ENCODE measurements at regions not wholly inside any gene's neighbourhood (a gene's known extent, or its start where the extent isn't known, plus 50 kb on each side); places are given as distances from the start of the nearest gene placed in this dataset.

DNA sequence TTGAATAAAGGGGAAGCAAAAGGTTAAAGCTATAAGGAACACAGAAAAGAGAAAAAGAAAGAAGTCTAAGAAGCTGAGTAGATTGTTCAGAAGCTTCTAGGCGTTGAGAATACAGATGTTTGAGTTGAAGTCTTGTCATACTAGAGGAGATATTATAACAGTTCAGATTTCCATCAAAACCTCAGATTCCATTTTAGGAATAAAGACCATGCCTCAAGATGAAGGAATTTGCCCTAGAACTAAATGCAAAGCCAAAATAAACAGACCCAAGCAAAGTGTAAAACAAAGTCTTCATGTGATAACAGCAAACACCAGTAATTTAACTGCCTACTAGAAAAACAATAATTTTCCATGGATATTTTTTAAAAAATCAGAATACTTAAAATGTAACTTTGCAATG, 476.5 kb upstream of the POT1 start:
- Histone ChIP-seq H3K9me3 (ENCODE audit: low read depth) (no peaks in the 10 kb centered on the region), H3K9me2 (replicated peaks; ENCODE audit: insufficient read depth) (no peaks in the 10 kb centered on the region), H3K36me3 (replicated peaks; ENCODE audit: insufficient read depth, low read depth) (no peaks in the 10 kb centered on the region), H2AFZ (no peak overlapping the region), H3K27me3 (no peaks in the 10 kb centered on the region), H4K20me1 (ENCODE audit: insufficient read depth, poor library complexity, severe bottlenecking) (no peaks in the 10 kb centered on the region), H3K79me2 (no peaks in the 10 kb centered on the region), H3K4me1 (ENCODE audit: insufficient read depth) (no peaks in the 10 kb centered on the region), H3K4me3 (no peak overlapping the region), H3K4me2 (no peak overlapping the region), H3K27ac (no peak overlapping the region)
- WGBS (ENCODE audit: low lambda C conversion rate, missing lambda C conversion rate) = 68% methylated on average over 1 of the region's 1 CpG
- no peak for TF ChIP-seq CTCF (IDR thresholded peaks at IDR 0.05; ENCODE audit: poor library complexity)
- no peak for DNase-seq (ENCODE audit: low spot score)

DNA sequence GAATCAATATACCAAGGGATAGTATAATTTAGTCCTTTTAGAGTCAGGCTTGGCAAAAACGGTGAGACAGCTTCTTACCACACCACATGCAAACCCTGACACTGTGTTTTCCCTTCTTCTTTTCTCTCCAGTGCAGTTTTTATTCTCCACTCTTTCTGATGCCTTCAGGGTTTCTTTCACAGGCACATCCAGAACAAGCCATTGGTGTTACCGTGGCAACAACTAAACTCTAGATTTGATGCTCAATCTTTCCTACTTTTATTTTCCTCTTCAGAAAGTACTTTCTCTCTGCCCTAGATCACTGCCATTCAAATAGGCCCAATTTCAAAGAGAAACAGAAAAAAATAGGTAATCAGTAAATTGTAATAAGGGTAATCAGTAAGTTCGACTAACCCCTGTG, 469.8 kb upstream of the POT1 start:
- no peak for DNase-seq (ENCODE audit: low spot score)
- Histone ChIP-seq H3K36me3 (replicated peaks; ENCODE audit: insufficient read depth, low read depth) (no peaks in the 10 kb centered on the region), H3K4me3 (no peak overlapping the region), H3K9me2 (replicated peaks; ENCODE audit: insufficient read depth) (no peaks in the 10 kb centered on the region), H3K4me2 (no peak overlapping the region), H3K27me3 (no peaks in the 10 kb centered on the region), H3K27ac (no peak overlapping the region), H2AFZ (no peak overlapping the region), H4K20me1 (ENCODE audit: insufficient read depth, poor library complexity, severe bottlenecking) (no peaks in the 10 kb centered on the region), H3K9me3 (ENCODE audit: low read depth) (no peaks in the 10 kb centered on the region), H3K79me2 (no peaks in the 10 kb centered on the region), H3K4me1 (ENCODE audit: insufficient read depth) (no peaks in the 10 kb centered on the region)
- TF ChIP-seq EZH2phosphoT487 (IDR thresholded peaks at IDR 0.05; ENCODE audit: low read depth, severe bottlenecking, unreplicated experiment) = no peak
- TF ChIP-seq EZH2 (IDR thresholded peaks at IDR 0.05; ENCODE audit: borderline replicate concordance) = no peak
- TF ChIP-seq CTCF (IDR thresholded peaks at IDR 0.05; ENCODE audit: poor library complexity) = no peak
- WGBS (ENCODE audit: low lambda C conversion rate, missing lambda C conversion rate) = 87% methylated on average over 3 of the region's 3 CpGs

GRCh38 chr7:125396466-125397151, 467.0 kb upstream of the POT1 start:
- no peaks in the 10 kb centered on the region for H3K9me3 ChIP-seq (ENCODE audit: low read depth)
- no peak for DNase-seq (ENCODE audit: low spot score)
- H3K4me2 ChIP-seq = no peak overlapping the region
- no peaks in the 10 kb centered on the region for H4K20me1 ChIP-seq (ENCODE audit: insufficient read depth, poor library complexity, severe bottlenecking)
- no peak overlapping the region for H3K27ac ChIP-seq
- H2AFZ ChIP-seq = no peak overlapping the region
- no peaks in the 10 kb centered on the region for H3K9me2 ChIP-seq (replicated peaks; ENCODE audit: insufficient read depth)
- H3K4me3 ChIP-seq = no peak overlapping the region
- TF ChIP-seq EZH2phosphoT487 (IDR thresholded peaks at IDR 0.05; ENCODE audit: low read depth, severe bottlenecking, unreplicated experiment) (no peak), EZH2 (IDR thresholded peaks at IDR 0.05; ENCODE audit: borderline replicate concordance) (no peak), CTCF (IDR thresholded peaks at IDR 0.05; ENCODE audit: poor library complexity) (no peak)
- H3K79me2 ChIP-seq = no peaks in the 10 kb centered on the region
- WGBS (ENCODE audit: low lambda C conversion rate, missing lambda C conversion rate) = 67% methylated on average over 4 of the region's 4 CpGs
- H3K4me1 ChIP-seq (ENCODE audit: insufficient read depth) = no peaks in the 10 kb centered on the region
- no peaks in the 10 kb centered on the region for H3K36me3 ChIP-seq (replicated peaks; ENCODE audit: insufficient read depth, low read depth)
- H3K27me3 ChIP-seq = no peaks in the 10 kb centered on the region

DNA sequence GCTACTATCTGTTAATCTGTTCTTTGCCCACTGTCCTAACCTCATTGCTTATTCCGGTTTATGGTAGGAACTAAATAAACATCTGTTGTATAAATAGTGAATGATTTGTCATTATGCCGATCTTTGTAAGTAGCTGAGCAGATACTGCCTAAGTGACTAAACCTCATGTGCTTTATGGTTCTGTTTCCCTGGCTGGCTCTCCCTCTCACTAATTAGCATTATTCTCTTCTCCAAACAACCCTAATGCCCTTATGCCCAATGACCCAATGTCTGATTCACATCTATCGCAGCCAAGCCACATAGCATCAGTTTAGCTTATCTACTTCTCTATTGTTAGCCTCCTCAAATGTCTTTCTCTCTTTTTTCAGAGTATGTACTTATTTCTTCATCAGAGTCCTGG, 462.3 kb upstream of the POT1 start:
- Histone ChIP-seq H3K4me2 (no peak overlapping the region), H2AFZ (no peak overlapping the region), H3K9me2 (replicated peaks; ENCODE audit: insufficient read depth) (no peaks in the 10 kb centered on the region), H3K4me1 (ENCODE audit: insufficient read depth) (no peaks in the 10 kb centered on the region), H3K4me3 (no peak overlapping the region), H3K36me3 (replicated peaks; ENCODE audit: insufficient read depth, low read depth) (no peaks in the 10 kb centered on the region), H3K27ac (no peak overlapping the region), H3K27me3 (no peaks in the 10 kb centered on the region), H3K79me2 (no peaks in the 10 kb centered on the region), H3K9me3 (ENCODE audit: low read depth) (no peaks in the 10 kb centered on the region), H4K20me1 (ENCODE audit: insufficient read depth, poor library complexity, severe bottlenecking) (no peaks in the 10 kb centered on the region)
- TF ChIP-seq CTCF (IDR thresholded peaks at IDR 0.05; ENCODE audit: poor library complexity) = no peak
- TF ChIP-seq EZH2 (IDR thresholded peaks at IDR 0.05; ENCODE audit: borderline replicate concordance) = no peak
- no peak for TF ChIP-seq EZH2phosphoT487 (IDR thresholded peaks at IDR 0.05; ENCODE audit: low read depth, severe bottlenecking, unreplicated experiment)
- DNase-seq (ENCODE audit: low spot score) = peak; percentile 25
- 49% methylated on average over 3 of the region's 3 CpGs for WGBS (ENCODE audit: low lambda C conversion rate, missing lambda C conversion rate)

Measured in hepatocyte (in vitro differentiated cells).